Upper lobe of right lung (tissue), 1 donor: ENCODE measurements at regions not wholly inside any gene's neighbourhood (a gene's known extent, or its start where the extent isn't known, plus 50 kb on each side); places are given as distances from the start of the nearest gene placed in this dataset.
"Not testable (repeated sequence)": the region's sequence is repeated elsewhere in the genome, so short reads cannot be mapped to it uniquely, and the experiment has no call there.

Experiments used
- ATAC-seq: fragments of 200-7000 bp; cut with Tn5 transposase; one replicate; pipeline ENCODE4 v1.9.1; 2020; ENCODE audit warnings: mild to moderate bottlenecking, moderate library complexity
- DNase-seq: peaks from one replicate; pipeline ENCODE4 v3.0.0-alpha.2; 2020
- H3K27ac ChIP-seq: fragments of 200-600 bp; one replicate; pipeline ENCODE4 v1.8.0; 2022
- H3K27me3 ChIP-seq: fragments of 200-600 bp; one replicate; pipeline ENCODE4 v1.8.0; 2022; ENCODE audit warnings: mild to moderate bottlenecking
- H3K36me3 ChIP-seq: fragments of 200-600 bp; one replicate; pipeline ENCODE4 v1.8.0; 2022
- H3K4me1 ChIP-seq: fragments of 200-600 bp; one replicate; pipeline ENCODE4 v1.8.0; 2022
- H3K4me3 ChIP-seq: fragments of 200-600 bp; one replicate; pipeline ENCODE4 v1.8.0; 2022; ENCODE audit warnings: mild to moderate bottlenecking
- H3K9me3 ChIP-seq: fragments of 200-600 bp; one replicate; pipeline ENCODE4 v1.8.0; 2022
- intact Hi-C: fragments of 100-400 bp; cut with DNase I; formaldehyde crosslinking; loops from one replicate; pipeline ENCODE4 v1.11.0; 2022
- TF ChIP-seq, protein P1 (sequence below): fragments of 200-600 bp; IDR thresholded peaks from one replicate; pipeline ENCODE4 v1.8.0; 2022; ENCODE audit warnings: antibody characterized with exemption
- donor health status: DM: no; HTN: yes; CAD: no; lungs with severe emphysema.

DNA sequence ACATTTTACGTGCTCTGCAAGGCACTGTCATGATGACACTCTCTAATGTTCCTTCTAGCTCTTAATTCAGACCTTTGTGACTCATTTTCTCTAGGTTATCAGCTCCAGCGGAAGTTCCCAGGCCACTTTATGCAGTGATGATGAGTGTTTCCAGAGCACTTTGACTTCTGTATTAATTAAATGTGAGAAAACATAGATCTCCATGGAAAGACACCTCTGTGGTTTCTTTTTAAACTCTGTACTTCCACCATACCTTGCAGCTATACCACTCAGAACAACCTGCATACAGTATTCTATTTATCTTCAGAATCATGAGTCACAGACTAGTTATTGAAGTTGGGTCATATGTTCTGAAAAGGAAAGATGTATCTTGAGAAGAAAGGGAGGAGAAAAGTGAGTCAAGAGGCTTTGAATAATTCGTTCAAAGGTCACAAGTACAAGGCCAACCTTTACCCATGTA, 175.6 kb upstream of the TENM4 start:
- ATAC-seq (no peak), DNase-seq (no peak)
- no peaks in the 10 kb centered on the region for H3K36me3 ChIP-seq
- H3K4me3 ChIP-seq: no peak overlapping the region
- H3K27ac ChIP-seq: no peak overlapping the region
- H3K9me3 ChIP-seq: no peaks in the 10 kb centered on the region
- no peaks in the 10 kb centered on the region for H3K4me1 ChIP-seq
- TF ChIP-seq, protein P1, sequence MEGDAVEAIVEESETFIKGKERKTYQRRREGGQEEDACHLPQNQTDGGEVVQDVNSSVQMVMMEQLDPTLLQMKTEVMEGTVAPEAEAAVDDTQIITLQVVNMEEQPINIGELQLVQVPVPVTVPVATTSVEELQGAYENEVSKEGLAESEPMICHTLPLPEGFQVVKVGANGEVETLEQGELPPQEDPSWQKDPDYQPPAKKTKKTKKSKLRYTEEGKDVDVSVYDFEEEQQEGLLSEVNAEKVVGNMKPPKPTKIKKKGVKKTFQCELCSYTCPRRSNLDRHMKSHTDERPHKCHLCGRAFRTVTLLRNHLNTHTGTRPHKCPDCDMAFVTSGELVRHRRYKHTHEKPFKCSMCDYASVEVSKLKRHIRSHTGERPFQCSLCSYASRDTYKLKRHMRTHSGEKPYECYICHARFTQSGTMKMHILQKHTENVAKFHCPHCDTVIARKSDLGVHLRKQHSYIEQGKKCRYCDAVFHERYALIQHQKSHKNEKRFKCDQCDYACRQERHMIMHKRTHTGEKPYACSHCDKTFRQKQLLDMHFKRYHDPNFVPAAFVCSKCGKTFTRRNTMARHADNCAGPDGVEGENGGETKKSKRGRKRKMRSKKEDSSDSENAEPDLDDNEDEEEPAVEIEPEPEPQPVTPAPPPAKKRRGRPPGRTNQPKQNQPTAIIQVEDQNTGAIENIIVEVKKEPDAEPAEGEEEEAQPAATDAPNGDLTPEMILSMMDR: no peak
- no peaks in the 10 kb centered on the region for H3K27me3 ChIP-seq
- intact Hi-C loops: no loop called here

DNA sequence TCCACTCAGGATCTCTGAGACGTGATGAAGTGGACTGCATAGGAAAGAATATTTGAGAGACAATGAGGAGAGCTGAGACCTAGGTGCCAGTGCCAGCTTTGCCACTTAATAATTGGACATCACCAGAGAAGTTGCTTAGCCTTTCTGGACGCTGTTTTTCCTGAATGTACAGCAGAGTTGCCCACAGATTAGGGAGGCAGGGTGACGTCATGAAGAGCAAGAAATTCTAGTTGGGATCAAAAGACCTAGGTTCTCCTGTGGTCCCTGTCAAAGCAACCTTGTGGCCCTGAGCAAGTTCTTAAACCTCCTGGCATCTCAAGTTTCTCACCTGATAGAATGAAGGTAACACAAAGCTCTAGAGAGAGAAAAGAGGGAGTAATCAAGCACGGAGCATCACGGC, 174.6 kb upstream of the TENM4 start:
- ATAC-seq (no peak), DNase-seq (no peak)
- H3K36me3 ChIP-seq: no peaks in the 10 kb centered on the region
- intact Hi-C loops: no loop called here
- TF ChIP-seq, protein P1: no peak
- no peaks in the 10 kb centered on the region for H3K4me1 ChIP-seq
- H3K4me3 ChIP-seq: no peak overlapping the region
- no peaks in the 10 kb centered on the region for H3K9me3 ChIP-seq
- H3K27me3 ChIP-seq: no peaks in the 10 kb centered on the region
- no peak overlapping the region for H3K27ac ChIP-seq

DNA sequence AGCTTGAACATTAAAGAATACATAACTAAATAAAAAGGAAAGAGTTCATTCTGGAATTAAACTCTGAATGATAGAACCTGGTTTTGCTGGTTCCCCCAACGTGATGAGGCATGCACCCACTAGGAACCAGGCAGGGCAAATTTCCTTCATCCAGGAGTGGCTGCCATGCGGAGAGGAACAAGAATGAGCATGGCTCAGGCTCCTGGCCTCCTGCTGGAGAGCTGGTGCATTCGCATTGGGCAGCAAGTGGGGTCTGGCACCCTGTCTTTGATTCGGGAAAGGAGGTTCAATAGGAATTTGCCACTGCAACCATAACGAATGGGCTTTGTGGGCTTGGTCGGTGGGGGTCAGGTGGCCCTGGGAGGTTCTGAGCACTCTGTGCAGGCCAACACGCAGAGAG, 169.8 kb upstream of the TENM4 start:
- ATAC-seq: no peak
- H3K36me3 ChIP-seq: no peaks in the 10 kb centered on the region
- no peaks in the 10 kb centered on the region for H3K4me1 ChIP-seq
- no peak overlapping the region for H3K4me3 ChIP-seq
- intact Hi-C loops: no loop called here
- no peaks in the 10 kb centered on the region for H3K9me3 ChIP-seq
- H3K27ac ChIP-seq: no peak overlapping the region
- no peaks in the 10 kb centered on the region for H3K27me3 ChIP-seq
- no peak for DNase-seq
- TF ChIP-seq, protein P1: no peak

DNA sequence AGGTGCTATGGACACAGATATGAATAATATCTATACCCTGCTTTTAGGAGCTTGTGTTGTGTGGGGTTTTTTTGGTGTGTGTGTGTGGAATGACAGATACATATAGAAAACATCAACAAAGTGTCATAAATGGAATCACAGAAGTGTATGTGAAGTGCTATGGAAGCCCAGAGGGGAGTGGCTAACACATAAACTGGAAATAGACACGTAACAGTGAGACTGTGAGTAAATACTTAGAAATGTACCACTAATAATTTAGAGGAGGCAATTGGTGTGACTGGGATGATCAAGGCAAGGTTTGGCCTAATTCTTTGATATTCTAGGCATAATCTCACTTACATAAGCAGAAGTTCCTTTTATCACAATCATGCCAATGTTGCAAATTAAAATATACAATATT, 169.3 kb upstream of the TENM4 start:
- Histone ChIP-seq H3K4me3 (no peak overlapping the region), H3K27me3 (no peaks in the 10 kb centered on the region), H3K4me1 (no peaks in the 10 kb centered on the region), H3K36me3 (no peaks in the 10 kb centered on the region), H3K27ac (no peak overlapping the region), H3K9me3 (no peaks in the 10 kb centered on the region)
- DNase-seq: no peak
- ATAC-seq: no peak
- TF ChIP-seq, protein P1: no peak
- intact Hi-C loops: no loop called here

DNA sequence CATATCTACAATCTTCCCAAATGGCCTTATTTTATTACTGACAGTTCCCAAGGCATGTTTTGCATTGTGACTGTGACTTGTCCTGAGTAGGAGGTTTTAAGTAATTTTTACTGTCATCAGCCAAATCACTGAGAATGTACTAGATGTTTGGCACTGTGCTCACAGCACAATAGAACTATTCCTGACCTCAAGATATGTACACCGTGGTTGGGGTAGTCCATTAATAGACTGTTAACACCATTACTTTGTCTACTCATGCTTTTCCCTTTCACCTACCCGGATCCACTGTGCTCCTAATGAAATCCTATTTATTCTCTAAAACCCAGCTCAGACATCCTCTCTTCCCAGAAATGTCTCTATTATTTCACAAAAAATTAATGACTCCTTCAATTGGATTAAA, 168.7 kb upstream of the TENM4 start:
- Histone ChIP-seq H3K27ac (no peak overlapping the region), H3K4me3 (no peak overlapping the region), H3K36me3 (no peaks in the 10 kb centered on the region), H3K9me3 (no peaks in the 10 kb centered on the region), H3K27me3 (no peaks in the 10 kb centered on the region), H3K4me1 (no peaks in the 10 kb centered on the region)
- TF ChIP-seq, protein P1: no peak
- ATAC-seq: no peak
- intact Hi-C loops: no loop called here
- DNase-seq: no peak

DNA sequence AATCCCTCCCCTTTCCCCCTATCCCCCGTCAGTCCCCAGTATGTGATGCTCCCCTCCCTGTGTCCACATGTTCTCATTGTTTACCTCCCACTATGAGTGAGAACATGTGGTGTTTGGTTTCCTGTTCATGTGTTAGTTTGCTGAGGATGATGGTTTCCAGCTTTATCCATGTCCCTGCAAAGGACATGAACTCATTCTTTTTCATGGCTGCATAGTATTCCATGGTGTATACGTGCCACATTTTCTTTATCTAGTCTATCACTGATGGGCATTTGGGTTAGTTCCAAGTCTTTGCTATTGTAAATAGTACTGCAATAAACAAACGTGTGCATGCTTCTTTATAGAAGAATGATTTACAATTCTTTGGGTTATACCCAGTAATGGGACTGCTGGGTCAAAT, 165.6 kb upstream of the TENM4 start:
- H3K27me3 ChIP-seq, intact Hi-C loops, H3K4me3 ChIP-seq, H3K36me3 ChIP-seq, H3K9me3 ChIP-seq, DNase-seq, H3K27ac ChIP-seq, H3K4me1 ChIP-seq, ATAC-seq: not testable (repeated sequence)
